ENCODE measurements at regions not wholly inside any gene's neighbourhood (a gene's known extent, or its start where the extent isn't known, plus 50 kb on each side); places are given as distances from the start of the nearest gene placed in this dataset.

DNA sequence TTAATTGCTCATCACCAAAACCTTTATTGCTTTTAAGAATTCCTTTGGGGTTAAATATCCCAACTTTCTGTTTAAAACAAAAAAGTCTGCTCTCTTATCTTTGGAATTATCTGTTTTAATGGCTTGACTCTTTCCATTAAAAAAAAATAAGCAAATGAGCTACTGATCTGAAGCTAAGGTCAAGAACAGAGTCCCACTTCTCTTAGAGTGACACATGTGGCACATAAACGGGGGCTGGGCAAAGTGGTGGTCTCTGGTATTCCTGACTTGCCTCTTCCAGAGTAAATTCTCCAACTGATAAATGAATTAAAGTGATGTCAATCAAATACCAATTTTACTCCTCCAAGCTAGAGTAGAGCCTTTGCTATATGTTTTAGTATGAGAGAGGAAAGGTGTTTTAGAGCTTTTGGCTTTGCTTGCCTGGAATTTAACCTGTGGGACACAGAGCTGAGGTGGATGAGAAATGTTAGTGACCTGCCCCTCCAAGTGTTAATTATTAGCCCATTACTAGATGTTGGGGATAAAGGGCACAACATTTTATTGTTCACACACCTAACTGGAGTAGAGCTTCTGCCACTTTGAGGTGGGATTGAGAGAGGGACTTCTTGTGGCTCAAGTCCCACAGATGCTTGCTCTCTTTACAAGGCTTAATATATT, 864.0 kb downstream of the LRRIQ3 start:
- no peak overlapping the region for H2AFZ ChIP-seq (ENCODE audit: low read depth, low read length, severe bottlenecking)
- H3K4me3 ChIP-seq (ENCODE audit: insufficient read depth, low read length, poor library complexity, severe bottlenecking), result no peak overlapping the region
- H3K4me2 ChIP-seq (ENCODE audit: low read depth, low read length, poor library complexity, severe bottlenecking), result no peak overlapping the region
- no peaks in the 10 kb centered on the region for H3K9me2 ChIP-seq (replicated peaks; ENCODE audit: insufficient read depth, low read length)
- H3K79me2 ChIP-seq (ENCODE audit: insufficient read depth, low read length), result no peaks in the 10 kb centered on the region
- no peaks in the 10 kb centered on the region for H3K36me3 ChIP-seq (ENCODE audit: low read length)
- no peaks in the 10 kb centered on the region for H3K9me3 ChIP-seq (ENCODE audit: insufficient read depth, low read length)
- no peak overlapping the region for H3K9ac ChIP-seq (ENCODE audit: low read length)
- no peaks in the 10 kb centered on the region for H3K27me3 ChIP-seq (ENCODE audit: low read length)
- H4K20me1 ChIP-seq (ENCODE audit: low read depth, low read length), result no peaks in the 10 kb centered on the region
- H3F3A ChIP-seq (ENCODE audit: insufficient read depth), result no peaks in the 10 kb centered on the region
- no peak overlapping the region for H3K27ac ChIP-seq (ENCODE audit: low read depth, low read length)
- TF ChIP-seq EZH2phosphoT487 (conservative IDR thresholded peaks at IDR 0.05; ENCODE audit: low read length), result no peak
- TF ChIP-seq, protein P1, sequence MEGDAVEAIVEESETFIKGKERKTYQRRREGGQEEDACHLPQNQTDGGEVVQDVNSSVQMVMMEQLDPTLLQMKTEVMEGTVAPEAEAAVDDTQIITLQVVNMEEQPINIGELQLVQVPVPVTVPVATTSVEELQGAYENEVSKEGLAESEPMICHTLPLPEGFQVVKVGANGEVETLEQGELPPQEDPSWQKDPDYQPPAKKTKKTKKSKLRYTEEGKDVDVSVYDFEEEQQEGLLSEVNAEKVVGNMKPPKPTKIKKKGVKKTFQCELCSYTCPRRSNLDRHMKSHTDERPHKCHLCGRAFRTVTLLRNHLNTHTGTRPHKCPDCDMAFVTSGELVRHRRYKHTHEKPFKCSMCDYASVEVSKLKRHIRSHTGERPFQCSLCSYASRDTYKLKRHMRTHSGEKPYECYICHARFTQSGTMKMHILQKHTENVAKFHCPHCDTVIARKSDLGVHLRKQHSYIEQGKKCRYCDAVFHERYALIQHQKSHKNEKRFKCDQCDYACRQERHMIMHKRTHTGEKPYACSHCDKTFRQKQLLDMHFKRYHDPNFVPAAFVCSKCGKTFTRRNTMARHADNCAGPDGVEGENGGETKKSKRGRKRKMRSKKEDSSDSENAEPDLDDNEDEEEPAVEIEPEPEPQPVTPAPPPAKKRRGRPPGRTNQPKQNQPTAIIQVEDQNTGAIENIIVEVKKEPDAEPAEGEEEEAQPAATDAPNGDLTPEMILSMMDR (IDR thresholded peaks at IDR 0.05; ENCODE audit: insufficient read depth, low read length, poor library complexity, severe bottlenecking), result no peak

- Histone ChIP-seq H3K79me2 (ENCODE audit: insufficient read depth, low read length) (no peaks in the 10 kb centered on the region), H3K36me3 (ENCODE audit: low read length) (no peaks in the 10 kb centered on the region), H3K4me3 (ENCODE audit: insufficient read depth, low read length, poor library complexity, severe bottlenecking) (no peak overlapping the region), H3K27ac (ENCODE audit: low read depth, low read length) (no peak overlapping the region), H3F3A (ENCODE audit: insufficient read depth) (no peaks in the 10 kb centered on the region), H2AFZ (ENCODE audit: low read depth, low read length, severe bottlenecking) (no peak overlapping the region), H4K20me1 (ENCODE audit: low read depth, low read length) (no peaks in the 10 kb centered on the region), H3K4me2 (ENCODE audit: low read depth, low read length, poor library complexity, severe bottlenecking) (no peak overlapping the region), H3K9me2 (replicated peaks; ENCODE audit: insufficient read depth, low read length) (no peaks in the 10 kb centered on the region), H3K9ac (ENCODE audit: low read length) (no peak overlapping the region), H3K9me3 (ENCODE audit: insufficient read depth, low read length) (no peaks in the 10 kb centered on the region), H3K27me3 (ENCODE audit: low read length) (no peaks in the 10 kb centered on the region)
- TF ChIP-seq EZH2phosphoT487 (conservative IDR thresholded peaks at IDR 0.05; ENCODE audit: low read length), result no peak
- TF ChIP-seq, protein P1 (IDR thresholded peaks at IDR 0.05; ENCODE audit: insufficient read depth, low read length, poor library complexity, severe bottlenecking), result no peak
Measured at GRCh38 chr1:73331726-73332125, 866.2 kb downstream of the LRRIQ3 start.

GRCh38 chr1:73327998-73328397, 870.0 kb downstream of the LRRIQ3 start:
- no peak overlapping the region for H3K9ac ChIP-seq (ENCODE audit: low read length)
- no peaks in the 10 kb centered on the region for H3K9me2 ChIP-seq (replicated peaks; ENCODE audit: insufficient read depth, low read length)
- H3K9me3 ChIP-seq (ENCODE audit: insufficient read depth, low read length), result no peaks in the 10 kb centered on the region
- H3K79me2 ChIP-seq (ENCODE audit: insufficient read depth, low read length), result no peaks in the 10 kb centered on the region
- H3K27ac ChIP-seq (ENCODE audit: low read depth, low read length), result no peak overlapping the region
- no peaks in the 10 kb centered on the region for H3K36me3 ChIP-seq (ENCODE audit: low read length)
- H3F3A ChIP-seq (ENCODE audit: insufficient read depth), result no peaks in the 10 kb centered on the region
- no peak for TF ChIP-seq EZH2phosphoT487 (conservative IDR thresholded peaks at IDR 0.05; ENCODE audit: low read length)
- TF ChIP-seq, protein P1 (IDR thresholded peaks at IDR 0.05; ENCODE audit: insufficient read depth, low read length, poor library complexity, severe bottlenecking), result no peak
- H3K4me2 ChIP-seq (ENCODE audit: low read depth, low read length, poor library complexity, severe bottlenecking), result no peak overlapping the region
- H2AFZ ChIP-seq (ENCODE audit: low read depth, low read length, severe bottlenecking), result no peak overlapping the region
- no peaks in the 10 kb centered on the region for H4K20me1 ChIP-seq (ENCODE audit: low read depth, low read length)
- H3K4me3 ChIP-seq (ENCODE audit: insufficient read depth, low read length, poor library complexity, severe bottlenecking), result no peak overlapping the region
- H3K27me3 ChIP-seq (ENCODE audit: low read length), result no peaks in the 10 kb centered on the region
